GM10266 (cell line): ENCODE measurements at regions not wholly inside any gene's neighbourhood (a gene's known extent, or its start where the extent isn't known, plus 50 kb on each side); places are given as distances from the start of the nearest gene placed in this dataset.

Source experiments
- DNase-seq: peaks from one replicate; pipeline ENCODE4 v3.0.0; 2012; ENCODE audit errors: extremely low spot score
- TF ChIP-seq, protein P1 (sequence below): IDR thresholded peaks from 2 replicates; pipeline ENCODE4 v1.5.1; 2012; ENCODE audit warnings: mild to moderate bottlenecking, low read depth; ENCODE audit not compliant: control insufficient read depth, insufficient read depth; ENCODE audit errors: missing control alignments

GRCh38 chr12:87667378-87667777, 361.8 kb downstream of the C12orf50 start:
- TF ChIP-seq, protein P1, sequence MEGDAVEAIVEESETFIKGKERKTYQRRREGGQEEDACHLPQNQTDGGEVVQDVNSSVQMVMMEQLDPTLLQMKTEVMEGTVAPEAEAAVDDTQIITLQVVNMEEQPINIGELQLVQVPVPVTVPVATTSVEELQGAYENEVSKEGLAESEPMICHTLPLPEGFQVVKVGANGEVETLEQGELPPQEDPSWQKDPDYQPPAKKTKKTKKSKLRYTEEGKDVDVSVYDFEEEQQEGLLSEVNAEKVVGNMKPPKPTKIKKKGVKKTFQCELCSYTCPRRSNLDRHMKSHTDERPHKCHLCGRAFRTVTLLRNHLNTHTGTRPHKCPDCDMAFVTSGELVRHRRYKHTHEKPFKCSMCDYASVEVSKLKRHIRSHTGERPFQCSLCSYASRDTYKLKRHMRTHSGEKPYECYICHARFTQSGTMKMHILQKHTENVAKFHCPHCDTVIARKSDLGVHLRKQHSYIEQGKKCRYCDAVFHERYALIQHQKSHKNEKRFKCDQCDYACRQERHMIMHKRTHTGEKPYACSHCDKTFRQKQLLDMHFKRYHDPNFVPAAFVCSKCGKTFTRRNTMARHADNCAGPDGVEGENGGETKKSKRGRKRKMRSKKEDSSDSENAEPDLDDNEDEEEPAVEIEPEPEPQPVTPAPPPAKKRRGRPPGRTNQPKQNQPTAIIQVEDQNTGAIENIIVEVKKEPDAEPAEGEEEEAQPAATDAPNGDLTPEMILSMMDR: peak; percentile 7
- DNase-seq: no peak

DNA sequence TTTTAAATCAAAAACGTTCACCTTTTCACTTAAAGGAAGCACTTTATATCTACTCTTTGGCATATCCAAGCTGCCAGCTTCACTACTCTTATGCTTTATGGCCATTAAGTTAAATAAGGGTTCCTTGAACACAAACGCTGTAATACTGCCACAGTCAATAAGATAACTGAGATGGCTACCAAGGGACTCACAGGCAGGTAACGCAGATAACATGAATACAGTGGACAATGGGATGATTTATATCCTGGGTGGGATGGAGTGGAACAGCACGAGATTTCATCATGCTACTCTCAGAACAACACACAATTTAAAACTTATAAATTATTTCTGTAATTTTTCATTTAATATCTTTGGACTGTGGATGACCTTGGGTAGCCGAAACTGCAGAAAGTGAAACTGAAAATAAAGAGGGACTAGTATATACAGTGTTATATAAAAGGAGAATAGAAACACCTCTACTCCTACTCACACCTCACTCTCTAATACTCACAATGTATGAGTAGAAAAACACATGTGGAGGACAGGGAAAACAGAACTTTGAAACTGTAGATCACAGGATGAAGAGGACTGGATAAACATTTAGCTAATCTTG, 367.3 kb downstream of the C12orf50 start:
- DNase-seq: no peak
- TF ChIP-seq, protein P1: no peak

- no peak for DNase-seq
- TF ChIP-seq, protein P1: no peak
Measured at GRCh38 chr12:87660987-87661774, 368.0 kb downstream of the C12orf50 start.

DNA sequence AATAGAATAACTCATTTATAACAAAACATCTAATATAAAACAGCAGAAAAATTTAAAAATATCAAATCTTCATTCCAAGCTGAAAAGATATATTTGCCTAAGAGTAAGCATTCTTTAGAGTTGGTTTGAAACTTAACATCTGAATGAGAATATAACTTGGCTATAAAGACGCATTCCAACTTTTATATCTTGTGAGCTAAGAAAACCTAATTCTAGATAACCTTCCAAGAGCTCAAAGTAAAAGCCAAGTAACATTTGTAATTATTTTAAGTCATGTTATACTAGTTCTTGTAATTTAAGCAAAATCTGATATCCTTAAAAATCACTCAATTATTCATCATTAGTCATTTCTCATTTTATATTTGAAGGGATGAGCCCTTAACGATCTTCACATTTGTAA, 368.9 kb downstream of the C12orf50 start:
- no peak for DNase-seq
- TF ChIP-seq, protein P1: no peak

- TF ChIP-seq, protein P1: no peak
- no peak for DNase-seq
Measured at GRCh38 chr12:87656311-87656710, 372.9 kb downstream of the C12orf50 start.

GRCh38 chr12:87651670-87652425, 377.4 kb downstream of the C12orf50 start:
- TF ChIP-seq, protein P1: no peak
- no peak for DNase-seq

DNA sequence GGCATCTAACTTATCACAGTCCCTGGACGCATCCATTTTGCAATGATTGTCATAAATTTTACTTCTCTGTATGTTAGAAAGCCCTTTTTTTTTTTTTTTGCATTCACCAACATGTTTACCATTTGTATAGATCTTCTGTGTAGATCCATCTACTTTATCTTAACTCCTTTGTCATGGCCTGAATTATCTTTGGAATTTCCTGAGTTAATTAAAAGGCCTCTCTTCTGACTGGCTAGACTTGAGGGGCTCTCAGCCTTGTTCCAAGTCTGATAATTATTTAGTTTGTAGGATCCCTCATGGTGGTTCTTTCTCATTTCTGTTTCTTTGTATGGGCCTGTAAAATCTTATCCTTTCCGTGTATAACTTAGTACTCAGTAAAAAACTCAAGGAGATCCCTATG, 387.0 kb downstream of the C12orf50 start:
- TF ChIP-seq, protein P1: no peak
- no peak for DNase-seq
